C4-2B (cell line): ENCODE measurements at regions not wholly inside any gene's neighbourhood (a gene's known extent, or its start where the extent isn't known, plus 50 kb on each side); places are given as distances from the start of the nearest gene placed in this dataset.

Source experiments
- CTCF ChIP-seq: fragments of 450-650 bp; conservative IDR thresholded peaks from 2 replicates; pipeline ENCODE4 v1.5.1; 2017; ENCODE audit warnings: mild to moderate bottlenecking
- ZFX ChIP-seq: fragments of 450-650 bp; IDR thresholded peaks from 2 replicates; pipeline ENCODE4 v1.6.1; 2017

- TF ChIP-seq CTCF (no peak), ZFX (no peak)
Measured at GRCh38 chr2:16245481-16246054, 305.2 kb downstream of the MYCN start.
